ENCODE measurements at regions not wholly inside any gene's neighbourhood (a gene's known extent, or its start where the extent isn't known, plus 50 kb on each side); places are given as distances from the start of the nearest gene placed in this dataset.

DNA sequence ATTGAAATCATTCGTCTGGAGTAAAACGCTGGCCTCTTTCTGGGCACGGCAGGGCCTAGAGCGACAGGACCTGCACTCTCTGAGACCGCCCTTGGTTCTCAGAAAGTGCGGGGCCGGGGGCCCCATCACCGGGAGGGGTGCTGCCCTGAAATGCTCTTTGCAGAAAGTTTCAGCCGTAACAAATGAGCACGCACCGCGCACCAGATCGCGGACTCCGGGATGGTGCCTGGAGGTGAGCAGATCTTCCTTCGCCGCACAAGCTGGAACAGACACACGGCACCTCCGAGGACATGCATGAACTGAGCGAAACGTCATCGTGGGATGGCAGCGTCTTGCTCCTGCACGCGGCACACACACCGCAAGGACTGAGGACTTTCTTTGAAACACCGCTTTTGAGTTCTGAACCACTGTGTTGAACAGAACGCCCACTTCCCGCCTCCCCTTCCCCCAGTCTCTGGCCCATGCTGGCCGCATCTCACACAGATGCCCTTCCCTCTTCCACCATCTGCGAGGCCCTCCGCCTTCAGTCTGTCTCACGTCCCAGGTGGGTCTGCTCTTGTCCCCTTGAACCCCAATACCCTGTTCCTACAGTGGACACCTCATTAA is 538.7 kb upstream of the MGMT start:
- 1% methylated on average over 22 of the region's 33 CpGs for WGBS (ENCODE audit: insufficient coverage, low coverage, missing lambda C conversion rate)
- intact Hi-C loops (cut with micrococcal nuclease) = no loop called here
- BruUV-seq (replicated peaks) = no TSS peak

DNA sequence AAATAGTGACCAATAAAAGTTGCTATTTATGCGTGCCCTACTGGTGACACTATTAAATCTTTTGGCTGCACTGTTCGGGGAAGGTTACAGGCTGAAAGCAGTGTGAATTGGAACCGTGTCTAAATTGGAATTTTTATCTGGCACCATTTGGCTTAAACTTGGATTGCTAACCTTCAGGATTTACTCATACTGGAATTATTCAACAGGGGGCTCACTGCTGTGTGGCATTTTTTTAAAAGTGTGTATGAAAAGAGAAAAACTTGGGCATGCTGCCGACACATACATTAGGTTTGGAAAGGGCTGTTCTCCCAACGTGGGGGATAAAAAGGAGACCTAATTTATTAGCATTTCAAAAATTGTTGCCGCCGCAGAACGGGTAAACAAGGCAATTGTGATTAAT is 537.9 kb upstream of the MGMT start:
- intact Hi-C loops (cut with micrococcal nuclease) = no loop called here
- FAIRE-seq = no peak
- POLR2A ChIA-PET = interaction anchor here (0.6 kb wide), 1 partner anchor 1984 kb away, joined by 3 read pairs; no protein-coding TSS in a partner anchor
- H3K9me1 ChIP-seq (ENCODE audit: control insufficient read depth, insufficient read depth, low read length) = no peaks in the 10 kb centered on the region
- H2AFZ ChIP-seq (ENCODE audit: low read depth, low read length) = no peak overlapping the region
- no peaks in the 10 kb centered on the region for H3K9me3 ChIP-seq (replicated peaks; ENCODE audit: control insufficient read depth, insufficient read depth, low read depth, low read length)
- no peak for DNase-seq (ENCODE audit: extremely low read depth in 1 of 4, low spot score in 3 of 4)
- H3K9ac ChIP-seq (ENCODE audit: insufficient read depth in 1 of 2, low read depth in 2 of 2, low read length in 2 of 2) = no peak overlapping the region
- in situ Hi-C loops (cut with MboI) = no loop called here
- H3K36me3 ChIP-seq (ENCODE audit: control insufficient read depth, insufficient read depth, low read length) = no peaks in the 10 kb centered on the region
- ATAC-seq = no peak
- WGBS (ENCODE audit: insufficient coverage, low coverage, missing lambda C conversion rate) = 3% methylated on average over 8 of the region's 8 CpGs
- no peak overlapping the region for H3K27ac ChIP-seq (ENCODE audit: extremely low read depth, low read depth, low read length)
- no peaks in the 10 kb centered on the region for H4K20me1 ChIP-seq (replicated peaks; ENCODE audit: control insufficient read depth, insufficient read depth, low read length)
- no peaks in the 10 kb centered on the region for H3K4me1 ChIP-seq (replicated peaks in 1 of 2; ENCODE audit: control insufficient read depth in 2 of 2, insufficient read depth in 2 of 2, low read length in 2 of 2)
- CTCF ChIA-PET (ENCODE audit: low intra/inter-chr PET ratio) = no interaction called here
- no peak overlapping the region for H3K4me2 ChIP-seq (ENCODE audit: insufficient read depth, low read length)
- no peak overlapping the region for H3K4me3 ChIP-seq
- no peaks in the 10 kb centered on the region for H3K79me2 ChIP-seq (ENCODE audit: control insufficient read depth, insufficient read depth, low read length)
- BruUV-seq (replicated peaks) = no TSS peak
- peaks cover 0 to 31% of the 10 kb centered on the region in 2 experiments; a peak in 3 of 5 replicates for H3K27me3 ChIP-seq (ENCODE audit: control insufficient read depth in 2 of 2, insufficient read depth in 2 of 2, low read length in 2 of 2)
- TF ChIP-seq ZKSCAN1 (IDR thresholded peaks at IDR 0.05; ENCODE audit: low read depth, low read length) (no peak), ZC3H11A (IDR thresholded peaks at IDR 0.05; ENCODE audit: low read depth, low read length) (no peak), RCOR1 (IDR thresholded peaks at IDR 0.05; ENCODE audit: borderline replicate concordance in 1 of 2, low read depth in 2 of 2, low read length in 2 of 2) (no peak), SAP30 (IDR thresholded peaks at IDR 0.05; ENCODE audit: borderline replicate concordance, insufficient read depth, low read depth, low read length, poor library complexity, severe bottlenecking) (no peak), BCOR (IDR thresholded peaks at IDR 0.05) (no peak), ZBTB12 (CRISPR knock-in tag; IDR thresholded peaks at IDR 0.05) (no peak), SMC3 (conservative IDR thresholded peaks at IDR 0.05; ENCODE audit: insufficient read depth, low read depth, low read length) (no peak), KLF16 (IDR thresholded peaks at IDR 0.05) (no peak), GABPB2 (CRISPR knock-in tag; conservative IDR thresholded peaks at IDR 0.05) (no peak), MAZ (CRISPR knock-in tag; conservative IDR thresholded peaks at IDR 0.05 in 1 of 2, IDR thresholded peaks at IDR 0.05 in 1 of 2) (no peak), MTA3 (IDR thresholded peaks at IDR 0.05; ENCODE audit: borderline replicate concordance) (no peak), ZNF583 (CRISPR knock-in tag; IDR thresholded peaks at IDR 0.05) (no peak)
- TF ChIP-seq, protein P1, sequence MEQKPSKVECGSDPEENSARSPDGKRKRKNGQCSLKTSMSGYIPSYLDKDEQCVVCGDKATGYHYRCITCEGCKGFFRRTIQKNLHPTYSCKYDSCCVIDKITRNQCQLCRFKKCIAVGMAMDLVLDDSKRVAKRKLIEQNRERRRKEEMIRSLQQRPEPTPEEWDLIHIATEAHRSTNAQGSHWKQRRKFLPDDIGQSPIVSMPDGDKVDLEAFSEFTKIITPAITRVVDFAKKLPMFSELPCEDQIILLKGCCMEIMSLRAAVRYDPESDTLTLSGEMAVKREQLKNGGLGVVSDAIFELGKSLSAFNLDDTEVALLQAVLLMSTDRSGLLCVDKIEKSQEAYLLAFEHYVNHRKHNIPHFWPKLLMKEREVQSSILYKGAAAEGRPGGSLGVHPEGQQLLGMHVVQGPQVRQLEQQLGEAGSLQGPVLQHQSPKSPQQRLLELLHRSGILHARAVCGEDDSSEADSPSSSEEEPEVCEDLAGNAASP (IDR thresholded peaks at IDR 0.05) = no peak

More for the DNA sequence above, 538.7 kb upstream of the MGMT start:
- H3K79me2 ChIP-seq (ENCODE audit: control insufficient read depth, insufficient read depth, low read length) = no peaks in the 10 kb centered on the region
- no peaks in the 10 kb centered on the region for H3K9me1 ChIP-seq (ENCODE audit: control insufficient read depth, insufficient read depth, low read length)
- no peak overlapping the region for H3K4me2 ChIP-seq (ENCODE audit: insufficient read depth, low read length)
- H3K4me1 ChIP-seq (replicated peaks in 1 of 2; ENCODE audit: control insufficient read depth in 2 of 2, insufficient read depth in 2 of 2, low read length in 2 of 2) = no peaks in the 10 kb centered on the region
- no peak overlapping the region for H2AFZ ChIP-seq (ENCODE audit: low read depth, low read length)
- no peak for TF ChIP-seq ETV5 (CRISPR knock-in tag; IDR thresholded peaks at IDR 0.05; ENCODE audit: low read depth)
- no peak for TF ChIP-seq PTRF (tag; IDR thresholded peaks at IDR 0.05)
- no peak for TF ChIP-seq MIER1 (IDR thresholded peaks at IDR 0.05; ENCODE audit: low read depth)
- TF ChIP-seq STAT5A (IDR thresholded peaks at IDR 0.05; ENCODE audit: borderline replicate concordance, low read length) = no peak
- TF ChIP-seq ZNF408 (CRISPR knock-in tag; IDR thresholded peaks at IDR 0.05; ENCODE audit: low read depth) = no peak
- no peak for TF ChIP-seq FOXP1 (CRISPR knock-in tag; IDR thresholded peaks at IDR 0.05)
- no peak for DNase-seq (ENCODE audit: extremely low read depth in 1 of 4, low spot score in 3 of 4)
- H4K20me1 ChIP-seq (replicated peaks; ENCODE audit: control insufficient read depth, insufficient read depth, low read length) = no peaks in the 10 kb centered on the region
- ChIA-PET CTCF (ENCODE audit: low intra/inter-chr PET ratio) (no interaction called here), POLR2A (interaction anchor here (0.6 kb wide), 1 partner anchor 1985 kb away, joined by 3 read pairs; no protein-coding TSS in a partner anchor)
- in situ Hi-C loops (cut with MboI) = no loop called here
- no peak for FAIRE-seq
- H3K36me3 ChIP-seq (ENCODE audit: control insufficient read depth, insufficient read depth, low read length) = no peaks in the 10 kb centered on the region
- ATAC-seq = no peak
- no peaks in the 10 kb centered on the region for H3K9me3 ChIP-seq (replicated peaks; ENCODE audit: control insufficient read depth, insufficient read depth, low read depth, low read length)
- H3K27me3 ChIP-seq (ENCODE audit: control insufficient read depth in 2 of 2, insufficient read depth in 2 of 2, low read length in 2 of 2) = peaks cover 0 to 27% of the 10 kb centered on the region in 2 experiments; a peak in 3 of 5 replicates
- no peak overlapping the region for H3K27ac ChIP-seq (ENCODE audit: extremely low read depth, low read depth, low read length)
- H3K9ac ChIP-seq (ENCODE audit: insufficient read depth in 1 of 2, low read depth in 2 of 2, low read length in 2 of 2) = no peak overlapping the region
- H3K4me3 ChIP-seq = no peak overlapping the region

All from K562 (cell line).